ENCODE measurements at regions not wholly inside any gene's neighbourhood (a gene's known extent, or its start where the extent isn't known, plus 50 kb on each side); places are given as distances from the start of the nearest gene placed in this dataset.

DNA sequence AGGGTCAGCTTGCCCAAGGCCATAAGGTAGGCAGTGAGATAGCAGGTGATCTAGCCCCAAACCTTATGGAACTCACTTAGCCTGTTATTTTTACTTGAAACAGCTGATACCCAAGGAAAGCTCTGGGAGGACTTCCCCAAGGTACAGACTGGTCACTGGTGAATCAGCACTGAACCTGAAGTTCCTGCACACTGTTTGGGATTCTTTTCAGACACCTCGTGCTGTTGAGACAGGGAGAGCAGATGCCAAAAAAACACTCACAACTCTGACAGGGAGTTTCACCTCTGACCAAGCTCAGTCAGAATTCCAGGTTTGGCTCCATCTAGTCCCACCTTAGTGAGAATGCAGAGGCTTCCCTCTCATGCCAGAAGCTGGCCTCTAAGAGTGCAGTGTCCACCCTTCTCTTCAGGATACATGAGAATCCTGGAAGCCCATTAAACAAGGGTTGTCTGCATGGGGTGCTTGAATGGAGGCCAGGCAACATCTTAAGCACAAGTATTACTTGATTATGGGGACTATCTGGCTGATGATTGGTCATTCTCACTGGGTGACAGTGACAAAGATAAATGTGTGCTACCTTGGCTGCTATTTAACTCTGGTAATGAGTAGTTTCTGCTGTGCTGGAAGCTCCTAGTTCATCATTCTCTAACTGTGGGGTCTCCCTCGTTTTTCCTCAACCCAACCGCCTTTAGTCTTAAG, 122.8 kb upstream of the SLIT3 start:
- in situ Hi-C loops (cut with MboI) (no loop called here), intact Hi-C loops (cut with micrococcal nuclease) (no loop called here)
- no peak for ATAC-seq
- Histone ChIP-seq H3K4me3 (no peak overlapping the region), H3K27me3 (ENCODE audit: control insufficient read depth in 2 of 2, insufficient read depth in 2 of 2, low read length in 2 of 2) (no peaks in the 10 kb centered on the region), H3K9ac (ENCODE audit: insufficient read depth in 1 of 2, low read depth in 2 of 2, low read length in 2 of 2) (no peak overlapping the region), H3K36me3 (ENCODE audit: control insufficient read depth, insufficient read depth, low read length) (no peaks in the 10 kb centered on the region), H3K79me2 (ENCODE audit: control insufficient read depth, insufficient read depth, low read length) (no peaks in the 10 kb centered on the region), H3K9me1 (ENCODE audit: control insufficient read depth, insufficient read depth, low read length) (no peaks in the 10 kb centered on the region), H4K20me1 (replicated peaks; ENCODE audit: control insufficient read depth, insufficient read depth, low read length) (no peaks in the 10 kb centered on the region), H2AFZ (ENCODE audit: low read depth, low read length) (no peak overlapping the region), H3K9me3 (replicated peaks; ENCODE audit: control insufficient read depth, insufficient read depth, low read depth, low read length) (no peaks in the 10 kb centered on the region), H3K4me2 (ENCODE audit: insufficient read depth, low read length) (no peak overlapping the region), H3K27ac (ENCODE audit: extremely low read depth, low read depth, low read length) (no peak overlapping the region), H3K4me1 (replicated peaks in 1 of 2; ENCODE audit: control insufficient read depth in 2 of 2, insufficient read depth in 2 of 2, low read length in 2 of 2) (no peaks in the 10 kb centered on the region)
- ChIA-PET CTCF (ENCODE audit: low intra/inter-chr PET ratio) (no interaction called here), POLR2A (no interaction called here)
- no peak for TF ChIP-seq GABPB1 (CRISPR knock-in tag; IDR thresholded peaks at IDR 0.05)
- TF ChIP-seq NBN (IDR thresholded peaks at IDR 0.05; ENCODE audit: low read depth) = no peak
- TF ChIP-seq ZNF717 (CRISPR knock-in tag; IDR thresholded peaks at IDR 0.05) = no peak
- no peak for TF ChIP-seq FIP1L1 (IDR thresholded peaks at IDR 0.05; ENCODE audit: low read depth, low read length, poor library complexity, severe bottlenecking)
- TF ChIP-seq ZNF175 (CRISPR knock-in tag; IDR thresholded peaks at IDR 0.05; ENCODE audit: low read depth) = no peak
- no peak for TF ChIP-seq ZFP30 (CRISPR knock-in tag; IDR thresholded peaks at IDR 0.05; ENCODE audit: borderline replicate concordance)
- TF ChIP-seq ZNF311 (CRISPR knock-in tag; IDR thresholded peaks at IDR 0.05) = no peak
- no peak for TF ChIP-seq ARID4B (CRISPR knock-in tag; IDR thresholded peaks at IDR 0.05)
- no peak for TF ChIP-seq KLF6 (CRISPR knock-in tag; IDR thresholded peaks at IDR 0.05; ENCODE audit: borderline replicate concordance)
- 0% methylated on average over 3 of the region's 3 CpGs for WGBS (ENCODE audit: insufficient coverage, low coverage, missing lambda C conversion rate)
- FAIRE-seq = no peak
- no TSS peak for BruUV-seq (replicated peaks)
- DNase-seq (ENCODE audit: extremely low read depth in 1 of 4, low spot score in 3 of 4) = no peak

Data from K562 (cell line).